Thyroid gland (tissue), 4 donors: ENCODE measurements at regions not wholly inside any gene's neighbourhood (a gene's known extent, or its start where the extent isn't known, plus 50 kb on each side); places are given as distances from the start of the nearest gene placed in this dataset.

Experiments used
- DNase-seq, 2 donors: peaks; one replicate each; pipeline ENCODE4 v3.0.0-alpha.2; 2019
- H3K27ac ChIP-seq, 3 donors: fragments of 200-600 bp; sonication (generic); 1 replicate in 2 of 3; 2 replicates in 1 of 3; pipeline ENCODE4 v1.5.1; 2016 to 2019; ENCODE audit warnings: mild to moderate bottlenecking in 1 of 3, moderate library complexity in 1 of 3
- H3K27me3 ChIP-seq: fragments of 200-600 bp; sonication (generic); one replicate; pipeline ENCODE4 v1.5.1; 2019
- H3K36me3 ChIP-seq, 2 donors: fragments of 200-600 bp; sonication (generic); one replicate each; pipeline ENCODE4 v1.5.1; 2016 to 2019
- H3K4me1 ChIP-seq, 2 donors: fragments of 200-600 bp; sonication (generic); one replicate each; pipeline ENCODE4 v1.5.1; 2017 to 2019
- H3K4me3 ChIP-seq, 3 donors: fragments of 200-600 bp; sonication (generic); replicated peaks in 1 of 3; 1 replicate in 2 of 3; 2 replicates in 1 of 3; pipeline ENCODE4 v1.5.1; 2016; ENCODE audit warnings: mild to moderate bottlenecking in 1 of 3
- H3K9me3 ChIP-seq: fragments of 200-600 bp; sonication (generic); one replicate; pipeline ENCODE4 v1.5.1; 2017
- CTCF ChIP-seq, 6 experiments: fragments of 200-600 bp in 3 of 6; fragments of 450-650 bp in 3 of 6; sonication (generic) in 3 of 6; IDR thresholded peaks; one replicate each; pipeline ENCODE4 v1.5.1; 2016 to 2019; ENCODE audit warnings: antibody characterized with exemption in 6 of 6, mild to moderate bottlenecking in 2 of 6, inconsistent platforms in 1 of 6, moderate library complexity in 1 of 6
- POLR2A ChIP-seq, 2 donors: fragments of 450-650 bp; IDR thresholded peaks; one replicate each; pipeline ENCODE4 v1.6.1; 2017; ENCODE audit warnings: antibody characterized with exemption in 2 of 2, mild to moderate bottlenecking in 2 of 2, moderate library complexity in 1 of 2
- WGBS, 2 donors: methylation state at CpG; one replicate each; pipeline ENCODE4 v1.1.5; 2017; 5-methylcytosine and 5-hydroxymethylcytosine counted together
- intact Hi-C: fragments of 100-400 bp; cut with DNase I; formaldehyde crosslinking; loops from one replicate; pipeline ENCODE4 v1.15.1; 2023

- no peak for DNase-seq
- Histone ChIP-seq H3K27me3 (no peaks in the 10 kb centered on the region), H3K36me3 (no peaks in the 10 kb centered on the region), H3K27ac (no peak overlapping the region), H3K4me1 (no peaks in the 10 kb centered on the region), H3K4me3 (no peak overlapping the region), H3K9me3 (no peaks in the 10 kb centered on the region)
- intact Hi-C loops: no loop called here
- WGBS, 2 donors: 92 to 93% methylated on average over 4 of the region's 4 CpGs
- no peak for TF ChIP-seq CTCF (IDR thresholded peaks at IDR 0.05)
Observed at GRCh38 chr11:113557926-113558325, 82.7 kb upstream of the DRD2 start.

- Histone ChIP-seq H3K27me3 (no peaks in the 10 kb centered on the region), H3K9me3 (no peaks in the 10 kb centered on the region), H3K4me1 (no peaks in the 10 kb centered on the region), H3K36me3 (no peaks in the 10 kb centered on the region), H3K4me3 (no peak overlapping the region), H3K27ac (no peak overlapping the region)
- TF ChIP-seq CTCF (IDR thresholded peaks at IDR 0.05) (no peak), POLR2A (IDR thresholded peaks at IDR 0.05) (no peak)
- intact Hi-C loops: no loop called here
- 81 to 83% methylated on average over 3 of the region's 3 CpGs for WGBS, 2 donors
- DNase-seq: no peak
Observed at GRCh38 chr11:113556036-113556435, 80.8 kb upstream of the DRD2 start.

- Histone ChIP-seq H3K9me3 (no peaks in the 10 kb centered on the region), H3K4me1 (no peaks in the 10 kb centered on the region), H3K27me3 (no peaks in the 10 kb centered on the region), H3K4me3 (no peak overlapping the region), H3K36me3 (no peaks in the 10 kb centered on the region), H3K27ac (no peak overlapping the region)
- TF ChIP-seq POLR2A (IDR thresholded peaks at IDR 0.05) (no peak), CTCF (IDR thresholded peaks at IDR 0.05) (no peak)
- WGBS, 2 donors: 78 to 79% methylated on average over 2 of the region's 2 CpGs
- intact Hi-C loops: no loop called here
- DNase-seq: no peak
Observed at GRCh38 chr11:113555071-113555619, 79.9 kb upstream of the DRD2 start.

GRCh38 chr11:113554526-113554925 lies 79.3 kb upstream of the DRD2 start:
- WGBS, 2 donors: 46 to 71% methylated on average over 3 of the region's 3 CpGs
- H3K9me3 ChIP-seq: no peaks in the 10 kb centered on the region
- H3K27ac ChIP-seq: no peak overlapping the region
- DNase-seq: no peak
- TF ChIP-seq POLR2A (IDR thresholded peaks at IDR 0.05) (no peak), CTCF (IDR thresholded peaks at IDR 0.05) (no peak)
- no peaks in the 10 kb centered on the region for H3K27me3 ChIP-seq
- H3K4me3 ChIP-seq: no peak overlapping the region
- no peaks in the 10 kb centered on the region for H3K4me1 ChIP-seq
- intact Hi-C loops: no loop called here
- H3K36me3 ChIP-seq: no peaks in the 10 kb centered on the region

- no peaks in the 10 kb centered on the region for H3K9me3 ChIP-seq
- intact Hi-C loops: no loop called here
- H3K36me3 ChIP-seq: no peaks in the 10 kb centered on the region
- TF ChIP-seq CTCF (IDR thresholded peaks at IDR 0.05): no peak
- TF ChIP-seq POLR2A (IDR thresholded peaks at IDR 0.05): no peak
- no peaks in the 10 kb centered on the region for H3K27me3 ChIP-seq
- H3K4me1 ChIP-seq: no peaks in the 10 kb centered on the region
- DNase-seq: no peak
- 51 to 52% methylated on average over 2 of the region's 2 CpGs for WGBS, 2 donors
- H3K4me3 ChIP-seq: no peak overlapping the region
- no peak overlapping the region for H3K27ac ChIP-seq
Observed at GRCh38 chr11:113553915-113554314, 78.7 kb upstream of the DRD2 start.
